GM12878 (cell line): ENCODE measurements at regions not wholly inside any gene's neighbourhood (a gene's known extent, or its start where the extent isn't known, plus 50 kb on each side); places are given as distances from the start of the nearest gene placed in this dataset.

Experiments
- ATAC-seq: fragments of 200-7000 bp; cut with Tn5 transposase; 3 replicates; pipeline ENCODE4 v1.9.1; 2020; ENCODE audit warnings: mild to moderate bottlenecking, moderate library complexity
- BruUV-seq: library from RNA; stranded (reverse); fragments of 400-500 nt; replicated peaks from 2 replicates; lab custom pipeline; 2021; lab: Mats Ljungman, UMichigan
- CTCF ChIA-PET: fragments of 300-600 bp; sonication (Branson Sonifier 250); formaldehyde crosslinking; extraction: SDS; loops from one replicate; lab custom pipeline; 2021; ENCODE audit warnings: inconsistent platforms; lab: Yijun Ruan, JAX
- POLR2A ChIA-PET: fragments of 350-600 bp; formaldehyde crosslinking; extraction: SDS; loops from one replicate; lab custom pipeline; 2021; ENCODE audit warnings: inconsistent platforms; lab: Charles Lee
- RAD21 ChIA-PET: fragments of 300-600 bp; sonication (Branson Sonifier 250); formaldehyde crosslinking; loops from one replicate; lab custom pipeline; 2023; ENCODE audit warnings: antibody characterized with exemption; ENCODE audit not compliant: unreplicated experiment; lab: Charles Lee
- SMC1A ChIA-PET: fragments of 300-600 bp; sonication (Branson Sonifier 250); formaldehyde crosslinking; loops from one replicate; lab custom pipeline; 2023; ENCODE audit not compliant: unreplicated experiment, uncharacterized antibody; lab: Charles Lee
- DNase-seq: peaks from one replicate; pipeline ENCODE4 v3.0.0-alpha.2; 2011; ENCODE audit warnings: low read depth, low spot score
- FAIRE-seq: peaks from 3 replicates; lab custom pipeline; 2011; peaks lifted over from hg19 to GRCh38; lab: Jason Lieb, UNC
- H2AFZ ChIP-seq: 2 replicates; pipeline ENCODE4 v1.6.0; 2011; ENCODE audit warnings: low read depth, low read length, control low read depth; ENCODE audit not compliant: control insufficient read depth
- H3K27ac ChIP-seq: 2 replicates; pipeline ENCODE4 v1.5.1; 2011; ENCODE audit warnings: control low read depth; ENCODE audit not compliant: control insufficient read depth, insufficient read depth
- H3K27me3 ChIP-seq, 2 experiments: replicated peaks in 1 of 2; 2 replicates each; pipeline versions ENCODE4 v1.6.0 to v1.6.1; 2011; ENCODE audit warnings: low read length in 1 of 2; ENCODE audit not compliant: control insufficient read depth in 2 of 2, insufficient read depth in 2 of 2
- H3K36me3 ChIP-seq, 2 experiments: 2 replicates each; pipeline ENCODE4 v1.5.1; 2011; ENCODE audit warnings: low read length in 1 of 2; ENCODE audit not compliant: control insufficient read depth in 2 of 2, insufficient read depth in 2 of 2
- H3K4me1 ChIP-seq: 2 replicates; pipeline ENCODE4 v1.6.1; 2011; ENCODE audit warnings: mild to moderate bottlenecking, low read length, moderate library complexity, mixed read lengths; ENCODE audit not compliant: control insufficient read depth, insufficient read depth
- H3K4me2 ChIP-seq: 2 replicates; pipeline ENCODE4 v1.6.0; 2011; ENCODE audit warnings: control low read depth; ENCODE audit not compliant: control insufficient read depth, insufficient read depth
- H3K4me3 ChIP-seq: fragments of 200-600 bp; sonication (generic); 2 replicates; pipeline ENCODE4 v1.5.1; 2016
- H3K79me2 ChIP-seq: 2 replicates; pipeline ENCODE4 v1.6.0; 2011; ENCODE audit warnings: low read length; ENCODE audit not compliant: control insufficient read depth, insufficient read depth
- H3K9ac ChIP-seq: 2 replicates; pipeline ENCODE4 v1.8.0; 2011; ENCODE audit warnings: low read length, control low read depth, mixed read lengths; ENCODE audit not compliant: control insufficient read depth, insufficient read depth
- H3K9me3 ChIP-seq: replicated peaks from 3 replicates; pipeline ENCODE4 v1.5.1; 2011; ENCODE audit warnings: mild to moderate bottlenecking, low read length; ENCODE audit not compliant: control insufficient read depth, insufficient read depth
- H4K20me1 ChIP-seq: 2 replicates; pipeline ENCODE4 v1.6.0; 2011; ENCODE audit not compliant: control insufficient read depth, insufficient read depth
- ATF7 ChIP-seq: fragments of 450-650 bp; IDR thresholded peaks from 2 replicates; pipeline ENCODE4 v1.6.1; 2016; ENCODE audit warnings: low read depth, mild to moderate bottlenecking
- BCL3 ChIP-seq: IDR thresholded peaks from 2 replicates; pipeline ENCODE4 v1.6.1; 2011; ENCODE audit warnings: borderline replicate concordance, low read depth, mild to moderate bottlenecking, moderate library complexity, low read length; ENCODE audit not compliant: insufficient read depth, poor library complexity, severe bottlenecking
- BCLAF1 ChIP-seq: fragments of 450-650 bp; IDR thresholded peaks from 2 replicates; pipeline ENCODE4 v1.6.1; 2017; ENCODE audit warnings: antibody characterized with exemption, mild to moderate bottlenecking, moderate library complexity
- IKZF1 ChIP-seq: fragments of 450-650 bp; conservative IDR thresholded peaks from 2 replicates; pipeline ENCODE4 v1.6.1; 2017; ENCODE audit warnings: antibody characterized with exemption, mild to moderate bottlenecking
- MXI1 ChIP-seq: fragments of 150-350 bp; IDR thresholded peaks from 2 replicates; pipeline ENCODE4 v1.6.1; 2011; ENCODE audit warnings: low read depth, mild to moderate bottlenecking, inconsistent platforms, low read length, improper control_type of control experiment
- SMAD1 ChIP-seq: fragments of 450-650 bp; IDR thresholded peaks from 2 replicates; pipeline ENCODE4 v1.6.1; 2018; ENCODE audit warnings: mild to moderate bottlenecking, low read depth; ENCODE audit not compliant: partially characterized antibody
- SREBF1 ChIP-seq: IDR thresholded peaks from 2 replicates; pipeline ENCODE4 v1.6.1; 2012; ENCODE audit warnings: mild to moderate bottlenecking, low read length
- STAT1 ChIP-seq: fragments of 450-650 bp; conservative IDR thresholded peaks from 2 replicates; pipeline ENCODE4 v1.6.1; 2014; ENCODE audit warnings: antibody characterized with exemption, mild to moderate bottlenecking
- WGBS: methylation state at CpG from one replicate; pipeline ENCODE4 v1.1.6; 2016; ENCODE audit warnings: low lambda C conversion rate; ENCODE audit not compliant: insufficient replicate concordance, insufficient coverage; ENCODE audit errors: missing lambda C conversion rate; 5-methylcytosine and 5-hydroxymethylcytosine counted together
- in situ Hi-C: fragments of 300-500 bp; cut with MboI; formaldehyde crosslinking; loops from 9 replicates; pipeline ENCODE4 v1.14.3; 2018; ENCODE audit warnings: mixed read lengths
- intact Hi-C: fragments of 100-400 bp; cut with micrococcal nuclease; formaldehyde crosslinking; loops from one replicate; pipeline ENCODE4 v1.14.2; 2022; ENCODE audit not compliant: unreplicated experiment

- SMC1A ChIA-PET, result no interaction called here
- POLR2A ChIA-PET, result no interaction called here
- CTCF ChIA-PET, result no interaction called here
- intact Hi-C loops, result no loop called here
- no peak for FAIRE-seq
- Histone ChIP-seq H3K36me3 (no peaks in the 10 kb centered on the region), H3K27me3 (no peaks in the 10 kb centered on the region), H3K27ac (no peak overlapping the region), H3K4me3 (no peak overlapping the region), H3K4me2 (no peak overlapping the region), H3K9me3 (no peaks in the 10 kb centered on the region), H2AFZ (no peak overlapping the region), H4K20me1 (no peaks in the 10 kb centered on the region)
- RAD21 ChIA-PET, result no interaction called here
- in situ Hi-C loops, result no loop called here
- no TSS peak for BruUV-seq
- WGBS, result 0% methylated on average over 2 of the region's 2 CpGs
- TF ChIP-seq SREBF1, result no peak
- no peak for TF ChIP-seq BCL3
- no peak for TF ChIP-seq IKZF1
- no peak for TF ChIP-seq STAT1
- no peak for TF ChIP-seq BCLAF1
- TF ChIP-seq MXI1, result no peak
- no peak for TF ChIP-seq SMAD1
- no peak for TF ChIP-seq ATF7
- TF ChIP-seq, all 136 proteins: peak for 0
- Histone ChIP-seq H3K4me1 (no peaks in the 10 kb centered on the region), H3K9ac (no peak overlapping the region), H3K79me2 (no peaks in the 10 kb centered on the region)
- DNase-seq, result no peak
- no peak for ATAC-seq
Measured at GRCh38 chr6:140230282-140230681, 855.8 kb upstream of the CITED2 start.
